Loucy (cell line): ENCODE measurements at regions not wholly inside any gene's neighbourhood (a gene's known extent, or its start where the extent isn't known, plus 50 kb on each side); places are given as distances from the start of the nearest gene placed in this dataset.

Source experiments
- H2AFZ ChIP-seq: fragments of 200-600 bp; sonication (generic); 2 replicates; pipeline ENCODE4 v1.6.0; 2016; ENCODE audit warnings: antibody characterized with exemption, mild to moderate bottlenecking, low read length, moderate library complexity
- H3F3A ChIP-seq: fragments of 200-600 bp; 2 replicates; pipeline ENCODE4 v1.6.0; 2016; ENCODE audit warnings: antibody characterized with exemption, low read depth, mild to moderate bottlenecking
- H3K27me3 ChIP-seq: fragments of 200-600 bp; sonication (generic); 2 replicates; pipeline ENCODE4 v1.6.1; 2014; ENCODE audit warnings: low read length, mild to moderate bottlenecking; ENCODE audit not compliant: insufficient read depth, poor library complexity, severe bottlenecking
- H3K36me3 ChIP-seq: fragments of 200-600 bp; sonication (generic); 2 replicates; pipeline ENCODE4 v1.6.1; 2016; ENCODE audit warnings: low read length; ENCODE audit not compliant: insufficient read depth
- H3K4me1 ChIP-seq: fragments of 200-600 bp; sonication (generic); 2 replicates; pipeline ENCODE4 v1.5.1; 2014; ENCODE audit warnings: low read length, mild to moderate bottlenecking; ENCODE audit not compliant: insufficient read depth, poor library complexity, severe bottlenecking
- H3K4me2 ChIP-seq: fragments of 200-600 bp; sonication (generic); 2 replicates; pipeline ENCODE4 v1.6.0; 2014; ENCODE audit warnings: antibody characterized with exemption, low read length, low read depth, mild to moderate bottlenecking; ENCODE audit not compliant: poor library complexity, severe bottlenecking
- H3K4me3 ChIP-seq: fragments of 200-600 bp; sonication (generic); 2 replicates; pipeline ENCODE4 v1.5.1; 2014; ENCODE audit warnings: low read length, mild to moderate bottlenecking, mixed read lengths; ENCODE audit not compliant: poor library complexity, severe bottlenecking
- H3K79me2 ChIP-seq: fragments of 200-600 bp; sonication (generic); 2 replicates; pipeline ENCODE4 v1.6.1; 2014; ENCODE audit warnings: low read length; ENCODE audit not compliant: insufficient read depth
- H3K9ac ChIP-seq: fragments of 200-600 bp; sonication (generic); 2 replicates; pipeline ENCODE4 v1.6.0; 2014; ENCODE audit warnings: mild to moderate bottlenecking, low read depth, low read length, moderate library complexity; ENCODE audit not compliant: poor library complexity, severe bottlenecking
- H3K9me2 ChIP-seq: fragments of 200-600 bp; sonication (generic); replicated peaks from 2 replicates; pipeline ENCODE4 v1.6.1; 2016; ENCODE audit warnings: low read depth, low read length, mixed read lengths
- H3K9me3 ChIP-seq: fragments of 200-600 bp; sonication (generic); 2 replicates; pipeline ENCODE4 v1.6.1; 2014; ENCODE audit warnings: mild to moderate bottlenecking, antibody characterized with exemption, low read length, low read depth; ENCODE audit not compliant: insufficient read depth
- H4K20me1 ChIP-seq: fragments of 200-600 bp; sonication (generic); 2 replicates; pipeline ENCODE4 v1.6.0; 2014; ENCODE audit warnings: antibody characterized with exemption, low read length, mild to moderate bottlenecking; ENCODE audit not compliant: insufficient read depth, poor library complexity, severe bottlenecking
- EZH2phosphoT487 ChIP-seq: fragments of 200-600 bp; IDR thresholded peaks from 2 replicates; pipeline ENCODE4 v1.6.1; 2018; ENCODE audit warnings: antibody characterized with exemption, mild to moderate bottlenecking, moderate library complexity, borderline replicate concordance
- TF ChIP-seq, protein P1 (sequence below): fragments of 200-600 bp; sonication (generic); conservative IDR thresholded peaks from 2 replicates; pipeline ENCODE4 v1.5.1; 2014; ENCODE audit warnings: mild to moderate bottlenecking, antibody characterized with exemption, low read length

- no peaks in the 10 kb centered on the region for H3K27me3 ChIP-seq
- no peaks in the 10 kb centered on the region for H4K20me1 ChIP-seq
- no peaks in the 10 kb centered on the region for H3K36me3 ChIP-seq
- no peaks in the 10 kb centered on the region for H3F3A ChIP-seq
- H3K79me2 ChIP-seq, result no peaks in the 10 kb centered on the region
- no peaks in the 10 kb centered on the region for H3K4me1 ChIP-seq
- TF ChIP-seq EZH2phosphoT487, result no peak
- TF ChIP-seq, protein P1, sequence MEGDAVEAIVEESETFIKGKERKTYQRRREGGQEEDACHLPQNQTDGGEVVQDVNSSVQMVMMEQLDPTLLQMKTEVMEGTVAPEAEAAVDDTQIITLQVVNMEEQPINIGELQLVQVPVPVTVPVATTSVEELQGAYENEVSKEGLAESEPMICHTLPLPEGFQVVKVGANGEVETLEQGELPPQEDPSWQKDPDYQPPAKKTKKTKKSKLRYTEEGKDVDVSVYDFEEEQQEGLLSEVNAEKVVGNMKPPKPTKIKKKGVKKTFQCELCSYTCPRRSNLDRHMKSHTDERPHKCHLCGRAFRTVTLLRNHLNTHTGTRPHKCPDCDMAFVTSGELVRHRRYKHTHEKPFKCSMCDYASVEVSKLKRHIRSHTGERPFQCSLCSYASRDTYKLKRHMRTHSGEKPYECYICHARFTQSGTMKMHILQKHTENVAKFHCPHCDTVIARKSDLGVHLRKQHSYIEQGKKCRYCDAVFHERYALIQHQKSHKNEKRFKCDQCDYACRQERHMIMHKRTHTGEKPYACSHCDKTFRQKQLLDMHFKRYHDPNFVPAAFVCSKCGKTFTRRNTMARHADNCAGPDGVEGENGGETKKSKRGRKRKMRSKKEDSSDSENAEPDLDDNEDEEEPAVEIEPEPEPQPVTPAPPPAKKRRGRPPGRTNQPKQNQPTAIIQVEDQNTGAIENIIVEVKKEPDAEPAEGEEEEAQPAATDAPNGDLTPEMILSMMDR, result no peak
- no peak overlapping the region for H2AFZ ChIP-seq
- no peak overlapping the region for H3K9ac ChIP-seq
- H3K4me2 ChIP-seq, result no peak overlapping the region
- H3K9me2 ChIP-seq, result no peaks in the 10 kb centered on the region
- H3K9me3 ChIP-seq, result no peaks in the 10 kb centered on the region; the same call in 1 of the 2 replicates
- no peak overlapping the region for H3K4me3 ChIP-seq
Measured at GRCh38 chr7:58316-58715, 134.1 kb upstream of the FAM20C start.

DNA sequence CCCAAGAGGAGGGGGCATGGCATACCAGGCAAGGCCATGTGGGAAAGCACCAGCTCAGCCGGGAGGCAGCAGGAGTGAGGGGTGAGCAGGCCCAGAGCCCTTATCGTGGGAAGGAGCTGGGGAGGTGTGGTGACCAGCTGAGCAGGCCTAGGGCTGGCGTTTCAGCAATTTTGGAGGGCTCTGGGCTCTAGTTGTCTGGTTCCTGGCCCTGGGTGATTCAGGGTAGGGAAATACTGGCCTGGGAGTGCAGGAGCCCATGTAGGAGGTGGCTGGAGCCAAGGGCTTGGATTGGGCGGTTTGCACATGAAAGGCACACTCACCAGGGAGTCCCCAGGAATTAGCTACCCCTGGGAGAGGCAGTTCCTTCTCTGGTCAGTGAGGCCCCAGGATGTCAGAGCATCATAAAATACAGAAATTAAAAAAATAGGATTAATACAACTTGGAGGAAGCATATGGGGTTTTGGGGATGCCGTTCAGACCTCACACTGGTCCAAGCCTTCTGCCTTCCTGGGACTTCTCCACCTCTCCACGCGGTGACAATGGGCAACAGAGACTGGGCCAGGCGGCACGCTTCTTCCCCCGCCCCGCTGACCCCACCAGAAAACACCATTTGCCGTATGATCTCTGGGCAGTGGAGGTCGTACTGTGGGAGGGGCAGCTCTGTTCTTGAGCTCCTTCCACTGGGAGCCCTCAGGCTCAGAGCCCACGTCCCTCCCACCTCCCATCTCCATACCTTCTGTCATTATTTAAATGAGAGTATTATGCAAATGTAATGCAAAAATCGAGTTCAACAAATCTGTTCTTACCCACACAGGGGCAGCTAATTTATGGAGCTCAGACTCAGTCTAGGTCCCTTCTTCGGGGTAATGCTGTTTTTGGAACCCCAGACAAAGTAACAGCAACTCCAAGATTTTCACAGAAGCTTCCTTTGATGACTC lies 133.0 kb upstream of the FAM20C start:
- no peaks in the 10 kb centered on the region for H3K27me3 ChIP-seq
- no peaks in the 10 kb centered on the region for H3K9me2 ChIP-seq
- H3K4me2 ChIP-seq, result no peak overlapping the region
- H3K36me3 ChIP-seq, result no peaks in the 10 kb centered on the region
- TF ChIP-seq, protein P1, result no peak
- no peak for TF ChIP-seq EZH2phosphoT487
- no peaks in the 10 kb centered on the region; the same call in 1 of the 2 replicates for H3K9me3 ChIP-seq
- H3K4me3 ChIP-seq, result no peak overlapping the region
- no peak overlapping the region for H2AFZ ChIP-seq
- H3K9ac ChIP-seq, result no peak overlapping the region
- no peaks in the 10 kb centered on the region for H3F3A ChIP-seq
- no peaks in the 10 kb centered on the region for H4K20me1 ChIP-seq
- no peaks in the 10 kb centered on the region for H3K4me1 ChIP-seq
- no peaks in the 10 kb centered on the region for H3K79me2 ChIP-seq

- TF ChIP-seq EZH2phosphoT487, result no peak
- TF ChIP-seq, protein P1, result no peak
- Histone ChIP-seq H3K4me2 (no peak overlapping the region), H2AFZ (no peak overlapping the region), H3K27me3 (no peaks in the 10 kb centered on the region), H3K4me3 (no peak overlapping the region), H3K9me2 (no peaks in the 10 kb centered on the region), H3K9ac (no peak overlapping the region), H3F3A (no peaks in the 10 kb centered on the region), H3K4me1 (no peaks in the 10 kb centered on the region), H3K36me3 (no peaks in the 10 kb centered on the region), H3K79me2 (no peaks in the 10 kb centered on the region), H3K9me3 (no peaks in the 10 kb centered on the region; the same call in 1 of the 2 replicates), H4K20me1 (no peaks in the 10 kb centered on the region)
Measured at GRCh38 chr7:60017-60675, 132.2 kb upstream of the FAM20C start.
